ENCODE measurements at regions not wholly inside any gene's neighbourhood (a gene's known extent, or its start where the extent isn't known, plus 50 kb on each side); places are given as distances from the start of the nearest gene placed in this dataset.
A peak's percentile ranks its signal among the peaks of the same experiment; 100 is the strongest.

DNA sequence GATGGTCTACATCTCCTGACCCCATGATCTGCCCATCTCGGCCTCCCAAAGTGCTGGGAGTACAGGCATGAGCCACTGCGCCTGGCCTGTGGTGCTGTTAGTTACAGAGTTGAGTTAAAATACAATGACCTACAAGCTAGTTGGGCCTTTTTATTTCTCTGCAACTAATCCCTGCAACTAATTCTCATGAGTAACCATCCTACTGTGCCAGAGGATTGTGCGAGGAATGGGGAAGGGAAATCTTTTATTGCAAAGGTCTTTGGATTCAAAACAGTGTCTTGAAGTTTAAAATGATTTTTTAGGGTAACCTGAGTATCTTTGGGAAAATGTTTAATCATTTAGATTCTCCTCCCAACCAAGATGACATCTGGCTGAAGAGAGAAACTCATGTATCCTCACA is 88.8 kb upstream of the RMDN2 start:
- no peak for DNase-seq (ENCODE audit: extremely low read depth in 1 of 2, low read depth in 1 of 2)

DNA sequence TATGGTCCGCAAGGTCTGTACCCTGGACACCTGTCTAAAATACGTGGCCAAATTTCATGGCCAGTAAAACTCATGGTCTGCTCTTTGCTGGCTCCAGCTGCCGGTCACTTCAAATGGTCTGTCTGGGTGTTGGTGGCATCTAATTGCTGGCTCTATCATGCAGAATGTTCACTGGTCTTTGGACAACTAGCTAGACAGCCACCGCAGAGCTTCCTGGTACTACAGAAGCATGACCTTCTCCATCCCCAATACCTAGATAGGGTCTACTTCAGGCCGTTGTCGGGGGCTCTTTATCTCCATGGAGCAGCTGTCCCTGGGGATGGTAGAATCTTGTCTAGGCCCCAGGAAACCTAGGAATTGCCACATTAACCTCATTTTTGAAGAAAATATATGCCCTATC is 88.4 kb upstream of the RMDN2 start:
- no peak for DNase-seq (ENCODE audit: extremely low read depth in 1 of 2, low read depth in 1 of 2)

GRCh38 chr2:37837628-37838328 is 87.3 kb upstream of the RMDN2 start:
- DNase-seq (ENCODE audit: extremely low read depth in 1 of 2, low read depth in 1 of 2): no peak

DNA sequence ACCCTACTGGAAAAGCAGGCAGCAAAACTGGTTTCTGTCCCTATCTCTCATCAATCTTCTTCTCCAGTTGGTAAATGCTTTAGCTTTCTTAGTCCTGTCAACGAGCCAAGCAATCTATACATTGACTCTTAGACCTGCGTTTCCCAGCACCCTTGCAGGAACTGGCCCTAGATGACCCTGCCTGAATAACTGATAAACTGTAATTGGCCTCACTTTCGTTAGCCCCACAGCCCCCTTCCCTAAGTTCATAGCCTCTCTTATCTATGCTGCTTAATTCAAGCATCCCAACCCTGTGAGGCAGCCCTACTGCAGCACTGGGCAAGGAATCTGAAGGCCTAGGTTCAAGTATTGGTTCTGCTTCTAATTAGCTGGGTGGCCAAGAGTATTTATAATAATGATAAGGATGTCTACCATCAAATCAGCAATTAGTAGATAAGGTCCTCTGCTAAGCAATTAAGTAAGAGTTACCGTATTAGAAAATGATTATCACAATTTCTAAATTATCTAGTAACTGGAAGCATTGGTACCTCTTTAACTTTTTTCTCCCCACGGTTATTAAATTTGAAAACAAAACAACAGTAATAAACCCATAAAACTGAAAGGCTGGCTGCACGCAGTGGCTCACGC is 86.4 kb upstream of the RMDN2 start:
- DNase-seq (ENCODE audit: extremely low read depth in 1 of 2, low read depth in 1 of 2): no peak

- no peak for DNase-seq (ENCODE audit: extremely low read depth in 1 of 2, low read depth in 1 of 2)
Observed at GRCh38 chr2:37839991-37840390, 85.1 kb upstream of the RMDN2 start.

GRCh38 chr2:37842732-37843440 is 82.2 kb upstream of the RMDN2 start:
- no peak for DNase-seq (ENCODE audit: extremely low read depth in 1 of 2, low read depth in 1 of 2)

GRCh38 chr2:37843556-37843955 is 81.5 kb upstream of the RMDN2 start:
- DNase-seq (ENCODE audit: extremely low read depth in 1 of 2, low read depth in 1 of 2): no peak

DNA sequence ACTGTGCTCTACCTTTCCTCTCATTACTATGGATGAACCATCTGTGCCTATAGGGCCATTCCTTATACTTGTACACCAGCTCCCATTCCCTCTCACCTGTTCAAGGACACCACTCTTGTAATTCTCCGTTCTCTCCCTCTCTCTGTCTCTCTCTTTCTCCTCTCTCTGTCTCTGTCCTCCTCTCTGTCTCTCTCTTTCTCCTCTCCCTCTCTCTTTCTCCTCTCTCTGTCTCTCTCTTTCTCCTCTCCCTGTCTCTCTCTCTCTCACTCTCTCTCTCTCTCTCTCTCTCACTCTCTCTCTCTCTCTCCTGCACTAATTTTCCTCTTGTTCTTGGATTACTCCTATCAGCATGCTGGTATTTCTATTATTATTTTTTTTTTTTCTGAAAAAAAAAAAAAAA is 78.9 kb upstream of the RMDN2 start:
- no peak for DNase-seq (ENCODE audit: extremely low read depth in 1 of 2, low read depth in 1 of 2)

DNA sequence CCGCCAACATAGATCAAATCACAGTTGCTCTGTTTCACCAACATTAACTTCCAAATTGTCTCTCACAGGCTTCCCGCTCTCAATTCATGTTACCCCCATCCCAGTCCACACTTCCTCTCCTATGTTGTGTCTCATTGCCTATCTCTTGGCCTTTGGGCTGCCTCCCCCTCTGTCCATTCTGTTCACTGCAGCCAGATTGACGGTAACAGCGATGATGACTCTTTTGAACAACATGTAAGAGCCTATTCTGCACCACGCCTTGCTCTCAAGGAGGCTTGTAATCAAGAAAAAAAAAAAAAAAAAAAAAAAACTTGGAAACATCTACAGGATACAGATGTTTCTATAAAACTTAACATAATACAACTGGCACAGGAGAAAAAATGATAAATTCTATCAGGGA is 77.3 kb upstream of the RMDN2 start:
- DNase-seq (ENCODE audit: extremely low read depth in 1 of 2, low read depth in 1 of 2): no peak

- DNase-seq (ENCODE audit: extremely low read depth in 1 of 2, low read depth in 1 of 2): no peak
Observed at GRCh38 chr2:37848451-37848850, 76.6 kb upstream of the RMDN2 start.

GRCh38 chr2:37849911-37850310 is 75.2 kb upstream of the RMDN2 start:
- peak; percentile 23 to 25 for DNase-seq (ENCODE audit: extremely low read depth in 1 of 2, low read depth in 1 of 2)

GRCh38 chr2:37851428-37851827 is 73.7 kb upstream of the RMDN2 start:
- DNase-seq (ENCODE audit: extremely low read depth in 1 of 2, low read depth in 1 of 2): no peak

DNA sequence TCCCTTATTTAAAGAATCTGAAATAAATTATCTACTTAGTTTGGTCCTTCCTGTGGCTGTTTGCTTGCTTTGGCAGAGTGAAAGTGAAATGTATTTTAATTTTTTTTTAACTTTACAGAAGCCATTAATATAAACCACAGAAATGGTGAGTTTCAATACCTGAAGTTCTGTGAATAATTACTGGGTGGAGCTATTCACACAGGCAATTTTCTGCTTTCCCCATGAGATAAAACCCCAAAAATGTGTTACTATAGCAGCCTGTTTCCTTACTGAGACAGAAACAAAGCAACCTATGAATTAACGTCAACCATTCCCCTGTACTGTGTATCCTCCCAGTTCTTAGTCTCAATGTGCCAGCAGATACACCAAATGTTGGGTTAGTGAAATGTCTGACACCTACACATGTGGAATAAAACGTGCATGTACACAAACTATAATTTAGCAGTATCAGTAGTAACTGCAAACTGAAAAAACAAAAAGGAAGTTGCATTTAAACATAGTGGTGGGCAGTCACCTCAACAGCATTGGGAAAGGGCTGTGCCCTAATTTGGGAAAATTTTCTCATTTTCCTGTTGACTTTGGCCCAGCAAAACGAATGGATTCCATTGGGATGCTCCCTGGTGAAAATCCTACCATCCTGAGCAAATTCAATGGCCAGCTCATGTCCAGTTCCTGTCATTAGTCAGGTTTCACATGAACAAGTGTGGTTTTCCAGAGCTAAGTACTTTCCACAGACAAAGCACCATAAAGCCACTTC is 73.1 kb upstream of the RMDN2 start:
- DNase-seq (ENCODE audit: extremely low read depth in 1 of 2, low read depth in 1 of 2): no peak

DNA sequence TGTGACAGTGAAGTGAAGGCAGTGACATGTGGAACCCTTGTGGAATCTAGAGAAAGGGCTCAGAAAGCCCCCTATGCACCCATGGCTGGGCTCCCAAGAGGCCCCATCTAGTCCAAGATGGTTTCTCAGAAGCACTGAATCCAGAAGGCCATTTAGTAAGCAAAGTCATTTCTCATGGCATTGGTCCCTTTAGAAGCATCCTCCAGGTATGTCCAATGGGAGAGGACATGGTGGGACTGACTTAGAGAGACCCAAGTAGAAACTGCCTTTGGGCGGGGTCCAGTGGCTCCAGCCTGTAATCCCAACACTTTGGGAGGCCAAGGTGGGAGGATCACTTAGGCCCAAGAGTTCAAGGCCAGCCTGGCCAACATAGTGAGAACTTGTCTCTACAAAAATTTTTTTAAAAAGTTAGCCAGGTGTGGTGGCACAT is 72.5 kb upstream of the RMDN2 start:
- no peak for DNase-seq (ENCODE audit: extremely low read depth in 1 of 2, low read depth in 1 of 2)

GRCh38 chr2:37854676-37855282 is 70.3 kb upstream of the RMDN2 start:
- DNase-seq (ENCODE audit: extremely low read depth in 1 of 2, low read depth in 1 of 2): no peak

DNA sequence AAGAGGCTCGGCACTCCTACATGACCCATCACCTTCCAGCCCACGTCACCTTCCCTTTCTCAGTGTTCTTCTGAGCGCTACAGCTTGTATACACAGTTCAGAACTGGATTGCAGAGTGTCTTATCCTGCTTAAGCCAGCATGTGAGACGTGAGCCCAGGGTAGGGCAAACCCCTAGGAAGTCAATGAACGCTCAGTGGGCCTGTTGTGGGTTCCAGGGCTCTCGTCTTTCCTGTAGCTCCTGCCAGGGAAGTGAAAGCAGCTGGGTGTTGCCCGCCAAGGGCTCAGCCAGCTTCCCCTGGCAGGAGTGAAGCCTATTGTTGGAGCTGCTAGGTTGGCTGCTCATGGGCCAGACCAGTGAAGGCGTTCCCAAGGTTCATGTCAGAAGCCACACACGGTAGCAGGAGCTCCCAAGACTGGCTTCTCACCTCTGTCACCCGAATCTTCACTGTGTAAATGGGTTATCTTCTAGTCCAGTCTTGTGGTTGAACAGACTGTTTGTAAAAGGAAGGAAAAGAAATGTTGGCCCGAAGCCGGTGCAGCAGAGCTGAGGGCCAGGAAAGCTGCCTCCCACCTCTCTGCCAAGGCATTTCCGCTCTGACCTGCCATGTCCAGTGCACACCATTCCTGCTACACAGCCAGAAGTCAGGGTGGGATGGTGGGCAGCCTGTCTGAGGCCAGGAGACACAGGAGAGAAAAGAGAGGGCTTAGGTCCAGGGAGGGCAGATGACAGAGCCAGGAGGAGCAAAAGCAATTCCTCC is 69.6 kb upstream of the RMDN2 start:
- no peak for DNase-seq (ENCODE audit: extremely low read depth in 1 of 2, low read depth in 1 of 2)

GRCh38 chr2:37856101-37856751 is 68.9 kb upstream of the RMDN2 start:
- DNase-seq (ENCODE audit: extremely low read depth in 1 of 2, low read depth in 1 of 2): no peak

GRCh38 chr2:37857575-37858399 is 67.3 kb upstream of the RMDN2 start:
- no peak for DNase-seq (ENCODE audit: extremely low read depth in 1 of 2, low read depth in 1 of 2)

DNA sequence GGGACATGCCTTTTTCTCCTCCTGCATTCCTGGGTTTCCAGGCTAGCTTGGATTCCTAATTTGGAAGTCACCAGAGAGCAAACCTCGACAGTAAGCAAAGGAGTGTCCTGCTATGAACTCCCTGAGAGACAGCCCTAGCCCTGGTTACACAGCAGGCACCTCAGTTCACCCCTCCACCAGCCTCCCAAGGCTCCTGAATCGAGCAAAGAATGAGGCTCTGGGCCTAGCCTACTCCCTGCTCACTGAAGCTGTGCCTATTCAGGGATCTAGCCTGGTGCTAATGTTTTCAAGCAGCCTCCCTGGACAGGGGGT is 66.7 kb upstream of the RMDN2 start:
- no peak for DNase-seq (ENCODE audit: extremely low read depth in 1 of 2, low read depth in 1 of 2)
